ENCODE measurements at regions not wholly inside any gene's neighbourhood (a gene's known extent, or its start where the extent isn't known, plus 50 kb on each side); places are given as distances from the start of the nearest gene placed in this dataset.
"Not testable (repeated sequence)": the region's sequence is repeated elsewhere in the genome, so short reads cannot be mapped to it uniquely, and the experiment has no call there.

GRCh38 chr4:42284030-42284429, 113.3 kb upstream of the SHISA3 start:
- no peak overlapping the region for H3K4me3 ChIP-seq (ENCODE audit: low read depth, low read length)
- no peak for TF ChIP-seq CTCF (IDR thresholded peaks at IDR 0.05; ENCODE audit: low read depth, low read length, missing control alignments)
- DNase-seq (ENCODE audit: low read depth) = no peak

GRCh38 chr4:42288876-42289275, 108.4 kb upstream of the SHISA3 start:
- not testable (repeated sequence) for DNase-seq (ENCODE audit: low read depth); H3K4me3 ChIP-seq (ENCODE audit: low read depth, low read length)

GRCh38 chr4:42292192-42292591, 105.1 kb upstream of the SHISA3 start:
- DNase-seq (ENCODE audit: low read depth); H3K4me3 ChIP-seq (ENCODE audit: low read depth, low read length): not testable (repeated sequence)

GRCh38 chr4:42293967-42294813, 103.1 kb upstream of the SHISA3 start:
- TF ChIP-seq CTCF (IDR thresholded peaks at IDR 0.05; ENCODE audit: low read depth, low read length, missing control alignments) = no peak
- no peak for DNase-seq (ENCODE audit: low read depth)
- H3K4me3 ChIP-seq (ENCODE audit: low read depth, low read length) = no peak overlapping the region

DNA sequence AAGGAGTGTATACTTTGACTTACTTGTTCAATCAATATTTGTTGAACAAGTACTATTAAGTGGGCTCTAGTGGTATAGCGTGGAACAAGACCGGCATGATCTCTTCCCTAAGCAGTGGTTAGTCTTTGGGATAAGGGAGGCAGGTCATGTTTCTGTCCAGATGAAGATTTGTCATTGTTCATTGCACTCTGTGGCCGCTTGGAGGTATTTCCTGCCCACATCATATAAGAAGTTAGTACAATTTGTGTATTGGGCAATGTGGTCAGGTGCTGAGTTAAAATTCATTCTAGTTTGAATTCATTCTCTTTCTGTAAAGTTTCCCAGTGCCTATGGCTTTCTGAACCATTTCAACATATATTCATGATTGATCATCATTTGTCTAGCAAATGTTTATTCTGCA, 101.1 kb upstream of the SHISA3 start:
- peak; percentile 17 for TF ChIP-seq CTCF (IDR thresholded peaks at IDR 0.05; ENCODE audit: low read depth, low read length, missing control alignments)
- H3K4me3 ChIP-seq (ENCODE audit: low read depth, low read length) = no peak overlapping the region
- no peak for DNase-seq (ENCODE audit: low read depth)

DNA sequence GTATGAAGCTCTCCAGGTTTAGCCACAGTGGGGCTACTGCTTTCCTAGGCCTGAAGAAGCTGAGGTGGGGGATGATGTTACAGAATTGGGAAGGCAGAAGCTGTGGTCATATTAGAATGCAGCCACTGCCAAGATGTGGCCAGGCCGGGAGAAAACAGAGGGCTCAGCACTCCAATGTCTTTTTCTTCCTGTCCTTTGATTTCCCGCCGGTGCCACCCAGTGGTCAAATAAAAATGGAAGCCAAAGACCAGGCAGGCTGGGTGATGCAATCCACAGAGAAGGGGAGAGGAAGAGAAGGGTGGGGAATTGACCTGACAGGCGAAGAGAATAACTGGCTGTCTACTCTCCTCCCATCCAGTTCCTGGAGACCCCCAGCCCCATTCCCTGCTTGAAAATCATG, 94.9 kb upstream of the SHISA3 start:
- no peak for DNase-seq (ENCODE audit: low read depth)
- TF ChIP-seq CTCF (IDR thresholded peaks at IDR 0.05; ENCODE audit: low read depth, low read length, missing control alignments) = peak; percentile 21
- no peak overlapping the region for H3K4me3 ChIP-seq (ENCODE audit: low read depth, low read length)

- no peak for TF ChIP-seq CTCF (IDR thresholded peaks at IDR 0.05; ENCODE audit: low read depth, low read length, missing control alignments)
- DNase-seq (ENCODE audit: low read depth) = no peak
- H3K4me3 ChIP-seq (ENCODE audit: low read depth, low read length) = no peak overlapping the region
Observed at GRCh38 chr4:42306221-42307109, 90.8 kb upstream of the SHISA3 start.
